GM20000 (cell line): ENCODE measurements at regions not wholly inside any gene's neighbourhood (a gene's known extent, or its start where the extent isn't known, plus 50 kb on each side); places are given as distances from the start of the nearest gene placed in this dataset.

Experiments used
- DNase-seq: peaks from one replicate; pipeline ENCODE4 v3.0.0; 2012; ENCODE audit warnings: low spot score
- CTCF ChIP-seq: IDR thresholded peaks from 2 replicates; pipeline ENCODE4 v1.5.1; 2012; ENCODE audit warnings: mild to moderate bottlenecking, control low read depth; ENCODE audit errors: extremely low read depth, missing control alignments

DNA sequence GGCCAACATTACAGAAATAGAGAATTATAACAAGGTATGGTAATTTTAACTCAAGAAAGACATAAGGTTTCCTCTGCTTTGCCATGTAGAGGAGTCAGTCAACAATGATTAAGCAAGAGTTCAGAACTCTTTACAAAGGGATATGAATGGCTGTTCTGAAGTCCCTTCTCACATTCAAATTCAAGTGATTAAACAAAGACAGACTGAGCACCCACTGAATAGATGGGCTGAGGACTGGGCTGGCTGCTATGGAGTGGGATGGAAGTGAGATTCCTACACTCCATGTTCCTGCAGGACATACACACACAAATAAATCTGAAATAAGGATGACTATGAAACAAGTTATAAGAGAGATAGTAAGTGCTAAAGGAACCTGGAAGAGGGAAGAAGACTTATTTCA is 199.0 kb upstream of the GRIP1 start:
- TF ChIP-seq CTCF, result no peak
- DNase-seq, result no peak

DNA sequence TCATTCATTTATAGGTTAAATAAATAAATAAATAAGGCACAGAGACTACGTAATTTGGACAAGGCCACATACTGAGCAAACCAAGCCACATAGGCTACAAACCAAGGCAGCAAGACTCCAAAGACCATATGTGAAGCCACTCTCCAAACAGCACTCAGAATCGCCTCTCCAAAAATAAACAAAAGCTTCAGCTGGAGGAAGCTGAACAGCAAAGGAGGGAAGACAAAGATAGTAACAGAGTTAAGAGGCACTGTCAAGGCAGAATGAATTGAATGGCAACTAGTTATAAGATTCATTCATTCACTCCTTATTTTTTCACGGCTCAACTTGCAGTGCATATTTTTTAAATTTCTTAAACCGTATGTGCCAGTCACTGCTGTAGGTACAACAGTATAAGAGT is 200.5 kb upstream of the GRIP1 start:
- TF ChIP-seq CTCF, result no peak
- no peak for DNase-seq

- DNase-seq, result no peak
- TF ChIP-seq CTCF, result no peak
These were observed 202.5 kb upstream of the GRIP1 start for GRCh38 chr12:66881386-66881785.

DNA sequence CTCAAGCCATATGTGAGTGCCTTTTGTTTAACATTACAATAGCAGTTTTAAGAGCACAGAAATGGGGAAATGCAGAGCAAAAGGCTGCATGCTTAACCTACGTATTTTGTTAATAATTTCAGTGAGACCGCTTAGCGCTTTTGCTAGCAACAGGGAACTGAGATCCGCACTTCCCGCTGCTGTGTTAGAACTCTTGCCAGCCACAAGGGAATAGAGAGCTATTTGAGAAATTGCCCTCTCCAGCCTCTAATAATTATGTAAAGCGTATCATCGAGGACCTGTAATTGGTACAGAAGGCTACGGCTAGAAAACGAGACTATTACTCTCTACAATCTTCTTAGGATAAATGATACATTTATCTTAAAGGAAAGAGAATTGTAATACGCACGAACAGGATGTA is 205.2 kb upstream of the GRIP1 start:
- no peak for TF ChIP-seq CTCF
- DNase-seq, result no peak

DNA sequence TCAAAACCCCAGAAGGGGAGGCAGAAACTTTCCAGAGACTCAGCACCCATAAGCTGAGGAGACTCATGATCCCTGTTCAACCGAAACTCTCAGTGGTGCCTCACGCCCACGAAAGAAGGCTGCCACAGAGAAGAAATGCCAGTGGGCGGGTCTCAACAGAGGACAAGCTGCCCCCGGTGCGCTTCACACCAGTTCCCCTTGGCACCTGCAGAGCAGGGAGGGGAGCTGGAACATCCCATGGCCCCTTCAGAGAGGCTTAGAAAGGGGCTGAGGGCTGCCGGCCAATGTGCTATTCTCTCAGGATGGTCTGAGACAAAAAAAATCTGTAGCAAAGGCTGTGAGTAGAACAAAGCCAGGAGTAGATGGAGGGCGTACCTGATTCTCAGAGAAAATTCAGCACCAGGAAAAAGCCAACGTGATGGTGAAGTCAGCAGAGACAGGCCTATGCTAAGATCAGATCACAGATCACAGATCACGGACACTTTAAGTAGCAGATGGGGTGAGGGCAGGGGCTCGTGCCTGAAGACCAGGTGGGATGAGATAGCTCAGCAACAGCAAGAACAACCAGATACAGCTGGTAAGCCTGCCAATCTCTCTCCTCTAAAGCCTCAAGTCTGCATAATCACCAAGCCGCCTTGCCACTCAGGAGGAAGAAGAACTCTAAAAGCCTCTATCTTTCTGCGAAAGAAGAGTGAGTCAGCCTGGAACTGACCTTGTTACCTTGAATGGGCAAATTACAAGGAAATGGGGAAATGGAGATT is 206.4 kb upstream of the GRIP1 start:
- DNase-seq, result no peak

DNA sequence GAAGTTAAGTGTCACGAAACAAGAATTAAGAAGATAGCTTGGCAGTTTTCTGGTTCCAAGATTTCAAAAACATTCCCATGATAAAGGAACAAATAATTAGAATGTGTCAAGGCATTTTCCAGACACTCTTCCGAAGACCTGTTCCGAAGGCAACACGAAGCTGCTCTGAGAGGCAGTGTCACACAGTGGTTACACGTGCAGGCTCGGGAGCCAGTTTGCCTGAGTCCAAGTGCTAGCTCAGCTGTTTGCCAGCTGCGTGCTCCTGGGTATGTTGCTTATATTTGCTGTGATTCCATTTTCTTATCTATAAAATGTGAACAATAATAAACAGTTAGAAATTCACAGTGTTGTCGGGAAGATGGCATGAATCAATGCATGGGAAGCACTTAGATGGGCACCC is 217.9 kb upstream of the GRIP1 start:
- TF ChIP-seq CTCF, result no peak
- DNase-seq, result no peak

More for the DNA sequence above, 206.4 kb upstream of the GRIP1 start:
- no peak for TF ChIP-seq CTCF

DNA sequence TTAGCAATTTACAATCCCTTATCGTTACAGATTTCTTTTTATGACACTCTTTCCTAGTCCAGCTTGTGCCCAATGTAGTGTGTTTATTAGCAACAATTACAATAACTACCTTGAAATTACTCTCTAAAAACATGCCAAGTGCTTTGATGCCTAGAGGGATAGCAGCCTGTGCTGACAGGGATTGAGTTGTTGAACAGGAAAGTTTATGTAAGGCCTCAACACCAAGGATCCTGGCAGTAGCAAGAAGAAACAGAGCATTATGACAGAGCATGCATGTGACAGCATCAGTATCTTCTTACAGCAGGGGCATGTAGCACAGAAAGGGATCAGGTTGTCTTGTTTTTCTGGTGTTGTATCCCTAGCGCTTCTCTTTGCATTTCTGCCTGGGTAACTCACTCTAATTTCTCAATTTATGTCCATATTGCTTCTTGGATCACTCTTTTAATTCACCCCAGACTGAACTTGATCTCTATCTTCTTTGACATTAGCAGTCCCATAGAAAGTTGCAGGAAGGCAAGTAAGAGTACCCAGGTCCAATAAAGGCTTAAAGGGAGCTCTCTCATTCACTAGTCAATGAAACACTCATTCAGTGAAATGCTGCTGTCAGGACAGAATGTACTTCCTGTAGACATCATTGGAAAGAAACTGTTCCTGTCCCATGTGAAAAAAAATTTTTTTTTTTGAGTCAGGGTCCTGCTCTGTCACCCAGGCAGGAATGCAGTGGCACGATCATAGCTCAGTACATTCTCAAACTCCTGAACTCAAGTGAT is 220.0 kb upstream of the GRIP1 start:
- TF ChIP-seq CTCF, result no peak

More for the DNA sequence above, 220.0 kb upstream of the GRIP1 start:
- DNase-seq, result no peak
